HL-60 (cell line): ENCODE measurements at regions not wholly inside any gene's neighbourhood (a gene's known extent, or its start where the extent isn't known, plus 50 kb on each side); places are given as distances from the start of the nearest gene placed in this dataset.

Experiments
- POLR2AphosphoS5 ChIP-seq: IDR thresholded peaks from 2 replicates; pipeline ENCODE4 v1.6.1; 2012; ENCODE audit warnings: low read depth
- SPI1 ChIP-seq: IDR thresholded peaks from 2 replicates; pipeline ENCODE4 v1.6.1; 2012; ENCODE audit warnings: low read depth, mild to moderate bottlenecking, borderline replicate concordance
- TF ChIP-seq, protein P1 (sequence below): IDR thresholded peaks from one replicate; pipeline ENCODE4 v1.5.1; 2011; ENCODE audit warnings: low read length, control low read depth, inconsistent platforms; ENCODE audit not compliant: insufficient read depth
- TF ChIP-seq, protein P2 (sequence below): IDR thresholded peaks from 2 replicates; pipeline ENCODE4 v1.6.1; 2012; ENCODE audit warnings: low read depth; ENCODE audit not compliant: insufficient replicate concordance

DNA sequence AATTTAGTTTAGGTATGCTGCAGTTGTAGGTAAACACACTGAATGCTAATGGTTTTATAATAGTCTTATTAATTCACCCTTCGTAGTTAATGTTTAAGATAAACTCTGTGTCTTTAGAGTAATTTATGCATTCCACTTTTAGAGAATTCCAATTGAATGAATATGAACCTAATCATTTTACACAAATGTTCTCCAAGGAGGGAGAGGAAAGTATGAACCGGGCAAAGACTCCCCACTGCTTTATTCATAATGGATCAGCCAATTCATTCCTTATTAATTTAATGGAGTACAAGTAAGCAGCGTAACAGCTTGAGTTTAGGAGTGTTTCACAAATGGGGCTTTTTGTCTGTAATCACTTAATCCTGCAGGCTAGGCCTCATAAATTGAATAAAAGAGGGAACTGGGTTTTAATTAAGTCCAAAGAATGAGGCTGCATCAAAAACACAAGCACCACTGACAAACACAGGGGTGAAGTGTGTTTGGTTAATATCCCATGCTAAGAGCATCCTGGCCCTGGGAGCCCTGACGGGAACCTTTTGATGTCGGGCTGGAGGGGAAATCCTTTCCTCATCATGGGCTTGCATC lies 375.7 kb upstream of the DYNLRB2 start:
- TF ChIP-seq, protein P1, sequence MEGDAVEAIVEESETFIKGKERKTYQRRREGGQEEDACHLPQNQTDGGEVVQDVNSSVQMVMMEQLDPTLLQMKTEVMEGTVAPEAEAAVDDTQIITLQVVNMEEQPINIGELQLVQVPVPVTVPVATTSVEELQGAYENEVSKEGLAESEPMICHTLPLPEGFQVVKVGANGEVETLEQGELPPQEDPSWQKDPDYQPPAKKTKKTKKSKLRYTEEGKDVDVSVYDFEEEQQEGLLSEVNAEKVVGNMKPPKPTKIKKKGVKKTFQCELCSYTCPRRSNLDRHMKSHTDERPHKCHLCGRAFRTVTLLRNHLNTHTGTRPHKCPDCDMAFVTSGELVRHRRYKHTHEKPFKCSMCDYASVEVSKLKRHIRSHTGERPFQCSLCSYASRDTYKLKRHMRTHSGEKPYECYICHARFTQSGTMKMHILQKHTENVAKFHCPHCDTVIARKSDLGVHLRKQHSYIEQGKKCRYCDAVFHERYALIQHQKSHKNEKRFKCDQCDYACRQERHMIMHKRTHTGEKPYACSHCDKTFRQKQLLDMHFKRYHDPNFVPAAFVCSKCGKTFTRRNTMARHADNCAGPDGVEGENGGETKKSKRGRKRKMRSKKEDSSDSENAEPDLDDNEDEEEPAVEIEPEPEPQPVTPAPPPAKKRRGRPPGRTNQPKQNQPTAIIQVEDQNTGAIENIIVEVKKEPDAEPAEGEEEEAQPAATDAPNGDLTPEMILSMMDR: no peak
- TF ChIP-seq POLR2AphosphoS5 (no peak), SPI1 (no peak)
- TF ChIP-seq, protein P2, sequence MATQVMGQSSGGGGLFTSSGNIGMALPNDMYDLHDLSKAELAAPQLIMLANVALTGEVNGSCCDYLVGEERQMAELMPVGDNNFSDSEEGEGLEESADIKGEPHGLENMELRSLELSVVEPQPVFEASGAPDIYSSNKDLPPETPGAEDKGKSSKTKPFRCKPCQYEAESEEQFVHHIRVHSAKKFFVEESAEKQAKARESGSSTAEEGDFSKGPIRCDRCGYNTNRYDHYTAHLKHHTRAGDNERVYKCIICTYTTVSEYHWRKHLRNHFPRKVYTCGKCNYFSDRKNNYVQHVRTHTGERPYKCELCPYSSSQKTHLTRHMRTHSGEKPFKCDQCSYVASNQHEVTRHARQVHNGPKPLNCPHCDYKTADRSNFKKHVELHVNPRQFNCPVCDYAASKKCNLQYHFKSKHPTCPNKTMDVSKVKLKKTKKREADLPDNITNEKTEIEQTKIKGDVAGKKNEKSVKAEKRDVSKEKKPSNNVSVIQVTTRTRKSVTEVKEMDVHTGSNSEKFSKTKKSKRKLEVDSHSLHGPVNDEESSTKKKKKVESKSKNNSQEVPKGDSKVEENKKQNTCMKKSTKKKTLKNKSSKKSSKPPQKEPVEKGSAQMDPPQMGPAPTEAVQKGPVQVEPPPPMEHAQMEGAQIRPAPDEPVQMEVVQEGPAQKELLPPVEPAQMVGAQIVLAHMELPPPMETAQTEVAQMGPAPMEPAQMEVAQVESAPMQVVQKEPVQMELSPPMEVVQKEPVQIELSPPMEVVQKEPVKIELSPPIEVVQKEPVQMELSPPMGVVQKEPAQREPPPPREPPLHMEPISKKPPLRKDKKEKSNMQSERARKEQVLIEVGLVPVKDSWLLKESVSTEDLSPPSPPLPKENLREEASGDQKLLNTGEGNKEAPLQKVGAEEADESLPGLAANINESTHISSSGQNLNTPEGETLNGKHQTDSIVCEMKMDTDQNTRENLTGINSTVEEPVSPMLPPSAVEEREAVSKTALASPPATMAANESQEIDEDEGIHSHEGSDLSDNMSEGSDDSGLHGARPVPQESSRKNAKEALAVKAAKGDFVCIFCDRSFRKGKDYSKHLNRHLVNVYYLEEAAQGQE: no peak
